Stimulated activated CD4-positive, alpha-beta T cell treated with anti-CD3 and anti-CD28 coated beads, Interleukin-15, amount 100 ng/mL, for 48 hours (primary cell): ENCODE measurements at regions not wholly inside any gene's neighbourhood (a gene's known extent, or its start where the extent isn't known, plus 50 kb on each side); places are given as distances from the start of the nearest gene placed in this dataset.
"Not testable (repeated sequence)": the region's sequence is repeated elsewhere in the genome, so short reads cannot be mapped to it uniquely, and the experiment has no call there.

Source experiments
- DNase-seq, 2 donors: peaks; one replicate each; pipeline ENCODE4 v3.0.0-alpha.2; 2020; ENCODE audit warnings: low read depth in 2 of 2

DNA sequence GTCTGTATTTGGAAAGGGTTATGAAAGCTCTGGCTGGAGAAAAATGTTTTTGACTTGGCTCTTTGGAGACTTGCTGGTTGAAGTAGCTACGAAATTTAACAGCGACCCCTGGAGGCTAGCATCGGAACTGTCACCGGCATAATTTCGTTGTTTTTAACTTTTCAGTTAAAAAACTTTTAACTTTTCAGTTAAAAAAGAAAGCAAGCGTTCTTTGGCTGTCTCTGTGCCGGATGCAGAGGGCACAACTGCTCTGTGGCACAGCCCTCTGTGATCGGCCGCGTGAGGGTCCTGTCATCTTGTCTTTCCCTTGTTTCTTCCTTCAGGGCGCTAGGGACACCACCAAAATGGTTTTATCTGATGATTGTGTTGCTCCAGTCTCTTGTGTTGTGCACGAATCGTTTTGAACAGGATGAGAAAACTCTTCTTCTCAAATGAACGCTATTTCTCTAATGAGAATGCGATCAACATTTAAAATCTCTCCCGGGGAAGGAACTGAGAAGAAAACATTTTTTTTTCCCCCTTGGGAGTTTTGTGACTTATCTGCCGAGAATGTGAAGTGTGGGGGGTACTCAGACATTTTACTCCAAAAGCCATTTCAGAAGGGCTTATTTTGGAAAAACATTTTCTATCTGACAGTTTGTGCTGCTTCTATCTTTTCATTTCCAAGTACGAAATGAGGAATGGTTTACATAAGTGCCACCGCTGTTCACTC lies 57.1 kb downstream of the ADCYAP1 start:
- DNase-seq: peak; percentile 9 to 36

DNA sequence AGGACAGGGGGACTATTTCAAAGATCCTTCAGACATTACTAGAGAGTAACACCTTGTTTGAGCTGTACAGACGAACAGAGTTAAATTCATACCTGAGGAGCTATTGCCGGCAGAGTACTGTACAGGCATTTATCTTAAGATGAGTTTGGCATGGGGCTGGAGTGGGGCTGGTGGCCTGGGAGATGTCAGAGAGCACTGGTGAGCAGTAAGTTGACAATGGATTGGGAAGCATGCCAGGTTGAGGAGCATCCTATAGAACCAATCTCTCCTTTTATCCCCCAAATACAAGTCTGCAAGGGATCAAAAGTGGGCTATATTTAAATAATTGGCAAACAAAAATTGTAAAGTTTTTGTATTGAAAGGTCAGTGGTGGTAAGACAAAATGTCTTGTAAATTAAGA lies 58.6 kb downstream of the ADCYAP1 start:
- no peak for DNase-seq

DNA sequence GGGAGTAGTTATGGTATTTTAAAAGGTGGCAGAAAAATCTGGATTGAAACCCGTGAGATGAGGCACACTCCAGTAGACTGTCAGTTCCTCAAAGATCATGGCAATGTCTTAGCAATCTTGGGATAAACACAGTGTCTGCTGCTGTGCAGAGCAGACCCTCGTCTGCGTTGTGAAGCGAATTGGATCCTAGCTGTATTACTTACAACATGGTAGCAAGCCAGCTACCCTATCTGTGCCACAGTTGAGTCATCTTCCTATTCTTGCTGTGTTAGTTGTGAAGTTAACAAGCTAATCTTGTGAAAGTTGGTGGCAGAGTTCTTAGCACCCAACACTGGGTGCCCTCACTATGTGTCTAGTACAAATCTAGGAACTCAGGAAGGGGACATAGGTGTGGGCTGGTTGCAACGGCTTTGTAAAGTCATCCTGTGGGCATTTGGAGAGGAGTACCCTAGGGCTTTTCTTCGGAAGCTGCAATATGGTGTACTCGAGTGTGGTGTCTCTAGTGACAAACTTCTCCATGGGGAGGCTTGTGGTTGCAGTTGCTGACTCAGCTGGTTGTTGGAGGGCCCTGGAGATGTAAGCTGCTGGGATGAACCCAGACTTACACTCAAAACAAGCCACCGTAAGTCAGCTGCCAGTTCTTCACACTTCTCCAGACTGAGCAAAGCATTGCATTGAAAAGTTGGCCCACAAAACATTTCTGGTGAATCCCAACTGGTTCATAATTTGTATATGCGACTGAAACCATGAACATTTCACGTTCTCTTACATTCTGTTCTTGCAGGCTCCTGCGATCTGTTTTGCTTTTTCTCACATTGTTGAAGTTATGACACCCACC lies 61.5 kb downstream of the ADCYAP1 start:
- DNase-seq: no peak

DNA sequence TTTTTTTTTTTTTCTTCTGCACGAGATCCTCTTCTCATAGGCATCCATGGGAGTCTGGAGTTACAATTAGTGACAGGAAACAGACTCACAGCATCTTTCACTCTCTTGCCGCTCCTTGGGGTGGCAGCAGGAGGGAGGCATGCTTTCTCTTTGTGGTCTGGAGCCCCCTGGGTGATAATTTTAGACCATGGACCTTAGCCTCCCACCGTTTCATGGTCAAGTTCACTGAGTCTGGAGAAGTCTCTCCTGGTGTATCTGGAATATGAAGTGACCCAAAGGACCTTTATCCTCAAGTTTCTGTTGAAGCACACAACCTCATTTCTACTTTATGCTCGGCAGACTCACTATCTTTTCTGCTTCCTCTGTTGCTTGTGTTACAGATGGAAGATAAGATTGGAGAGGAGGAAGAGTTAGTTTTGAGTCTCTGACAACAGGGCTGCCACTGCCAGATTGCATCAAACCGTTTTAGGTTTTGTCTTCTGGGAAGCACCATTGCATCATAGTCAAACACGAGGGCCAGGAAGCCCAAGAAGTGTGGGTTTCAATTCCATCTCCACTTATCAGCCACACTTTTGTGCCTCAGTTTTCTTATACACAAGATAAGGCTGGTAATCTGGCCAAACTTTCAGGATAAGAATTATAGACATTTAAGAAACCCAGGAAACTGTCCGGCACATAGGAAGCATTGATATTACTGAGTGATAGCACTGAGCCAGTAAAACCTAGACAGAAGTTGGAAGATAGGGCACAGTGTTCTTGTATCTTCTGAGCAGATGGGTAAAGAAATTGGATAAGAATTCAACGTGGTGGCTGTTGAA lies 62.3 kb downstream of the ADCYAP1 start:
- no peak for DNase-seq

DNA sequence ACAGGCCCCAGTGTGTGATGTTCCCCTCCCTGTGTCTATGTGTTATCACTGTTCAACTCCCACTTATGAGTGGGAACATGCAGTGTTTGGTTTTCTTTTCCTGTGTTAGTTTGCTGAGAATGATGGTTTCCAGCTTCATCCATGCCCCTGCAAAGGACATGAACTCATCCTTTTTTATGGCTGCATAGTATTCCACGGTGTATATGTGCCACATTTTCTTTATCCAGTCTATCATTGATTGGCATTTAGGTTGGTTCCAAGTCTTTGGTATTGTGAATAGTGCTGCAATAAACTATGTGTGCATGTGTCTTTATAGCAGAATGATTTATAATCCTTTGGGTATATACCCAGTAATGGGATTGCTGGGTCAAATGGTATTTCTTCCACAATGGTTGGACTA lies 64.2 kb downstream of the ADCYAP1 start:
- DNase-seq: not testable (repeated sequence)

DNA sequence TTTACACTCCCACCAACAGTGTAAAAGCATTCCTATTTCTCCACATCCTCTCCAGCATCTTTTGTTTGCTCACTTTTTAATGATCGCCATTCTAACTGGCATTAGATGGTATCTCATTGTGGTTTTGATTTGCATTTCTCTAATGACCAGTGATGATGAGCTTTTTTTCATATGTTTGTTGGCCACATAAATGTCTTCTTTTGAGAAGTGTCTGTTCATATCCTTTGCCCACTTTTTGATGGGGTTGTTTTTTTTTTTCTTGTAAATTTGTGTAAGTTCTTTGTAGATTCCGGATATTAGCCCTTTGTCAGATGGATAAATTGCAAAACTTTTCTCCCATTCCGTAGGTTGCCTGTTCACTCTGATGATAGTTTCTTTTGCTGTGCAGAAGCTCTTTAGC lies 64.6 kb downstream of the ADCYAP1 start:
- not testable (repeated sequence) for DNase-seq

DNA sequence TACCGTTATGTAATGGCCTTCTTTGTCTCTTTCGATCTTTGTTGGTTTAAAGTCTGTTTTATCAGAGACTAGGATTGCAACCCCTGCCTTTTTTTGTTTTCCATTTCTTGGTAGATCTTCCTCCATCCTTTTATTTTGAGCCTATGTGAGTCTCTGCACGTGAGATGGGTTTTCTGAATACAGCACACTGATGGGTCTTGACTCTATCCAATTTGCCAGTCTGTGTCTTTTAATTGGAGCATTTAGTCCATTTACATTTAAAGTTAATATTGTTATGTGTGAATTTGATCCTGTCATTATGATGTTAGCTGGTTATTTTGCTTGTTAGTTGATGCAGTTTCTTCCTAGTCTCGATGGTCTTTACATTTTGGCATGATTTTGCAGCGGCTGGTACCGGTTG lies 69.9 kb downstream of the ADCYAP1 start:
- not testable (repeated sequence) for DNase-seq

DNA sequence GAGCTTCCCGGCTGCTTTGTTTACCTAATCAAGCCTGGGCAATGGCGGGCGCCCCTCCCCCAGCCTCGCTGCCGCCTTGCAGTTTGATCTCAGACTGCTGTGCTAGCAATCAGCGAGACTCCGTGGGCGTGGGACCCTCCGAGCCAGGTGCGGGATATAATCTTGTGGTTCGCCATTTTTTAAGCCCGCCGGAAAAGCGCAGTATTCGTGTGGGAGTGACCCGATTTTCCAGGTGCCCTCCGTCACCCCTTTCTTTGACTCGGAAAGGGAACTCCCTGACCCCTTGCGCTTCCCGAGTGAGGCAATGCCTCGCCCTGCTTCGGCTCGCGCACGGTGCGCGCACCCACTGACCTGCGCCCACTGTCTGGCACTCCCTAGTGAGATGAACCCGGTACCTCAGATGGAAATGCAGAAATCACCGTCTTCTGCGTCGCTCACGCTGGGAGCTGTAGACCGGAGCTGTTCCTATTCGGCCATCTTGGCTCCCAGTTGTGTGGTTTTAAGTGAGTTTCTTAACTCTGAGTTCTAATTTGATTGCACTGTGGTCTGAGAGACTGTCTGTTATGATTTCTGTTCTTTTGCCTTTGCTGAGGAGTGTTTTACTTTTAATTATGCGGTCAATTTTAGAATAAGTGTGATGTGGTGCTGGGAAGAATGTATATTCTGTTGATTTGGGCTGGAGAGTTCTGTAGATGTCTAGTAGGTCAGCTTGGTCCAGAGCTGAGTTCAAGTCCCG lies 71.9 kb downstream of the ADCYAP1 start:
- not testable (repeated sequence) for DNase-seq

DNA sequence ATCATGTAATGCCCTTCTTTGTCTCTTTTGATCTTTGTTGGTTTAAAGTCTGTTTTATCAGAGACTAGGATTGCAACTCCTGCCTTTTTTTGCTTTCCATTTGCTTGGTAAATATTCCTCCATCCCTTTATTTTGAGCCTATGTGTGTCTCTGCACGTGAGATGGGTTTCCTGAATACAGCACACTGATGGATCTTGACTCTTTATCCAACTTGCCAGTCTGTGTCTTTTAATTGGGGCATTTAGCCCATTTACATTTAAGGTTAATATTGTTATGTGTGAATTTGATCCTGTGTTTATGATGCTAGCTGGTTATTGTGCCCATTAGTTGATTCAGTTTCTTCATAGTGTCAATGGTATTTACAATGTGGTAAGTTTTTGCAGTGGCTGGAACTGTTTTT lies 72.7 kb downstream of the ADCYAP1 start:
- not testable (repeated sequence) for DNase-seq

DNA sequence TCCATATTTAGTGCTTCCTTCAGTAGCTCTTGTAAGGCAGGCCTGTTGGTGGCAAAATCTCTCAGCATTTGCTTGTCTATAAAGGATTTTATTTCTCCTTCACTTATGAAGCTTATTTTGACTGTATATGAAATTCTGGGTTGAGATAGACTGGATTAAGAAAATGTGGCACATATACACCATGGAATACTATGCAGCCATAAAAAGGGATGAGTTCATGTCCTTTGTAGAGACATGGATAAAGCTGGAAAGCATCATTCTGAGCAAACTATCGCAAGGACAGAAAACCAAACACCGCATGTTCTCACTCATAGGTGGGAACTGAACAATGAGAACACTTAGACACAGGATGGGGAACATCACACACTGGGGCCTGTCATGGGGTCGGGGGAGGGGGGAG lies 73.1 kb downstream of the ADCYAP1 start:
- DNase-seq: not testable (repeated sequence)

DNA sequence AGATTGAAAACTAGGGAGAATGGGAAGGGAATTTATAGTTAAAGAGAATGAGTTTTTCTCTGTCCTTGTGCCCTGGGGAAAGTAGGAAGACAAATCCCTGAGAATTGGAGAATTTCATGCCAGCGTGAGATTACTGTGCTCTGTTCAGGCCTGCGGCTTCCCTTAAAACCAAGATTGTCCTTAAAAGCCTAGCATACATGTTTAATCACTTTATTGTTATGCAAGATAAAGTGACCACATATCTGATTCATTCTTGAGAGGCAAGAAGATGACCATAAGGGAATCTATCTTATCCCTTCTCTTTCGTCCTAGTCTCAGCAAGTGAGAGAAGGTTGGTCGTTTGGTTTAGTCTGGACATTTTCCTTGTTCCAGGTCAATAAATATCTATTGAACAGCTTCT lies 75.9 kb downstream of the ADCYAP1 start:
- no peak for DNase-seq

DNA sequence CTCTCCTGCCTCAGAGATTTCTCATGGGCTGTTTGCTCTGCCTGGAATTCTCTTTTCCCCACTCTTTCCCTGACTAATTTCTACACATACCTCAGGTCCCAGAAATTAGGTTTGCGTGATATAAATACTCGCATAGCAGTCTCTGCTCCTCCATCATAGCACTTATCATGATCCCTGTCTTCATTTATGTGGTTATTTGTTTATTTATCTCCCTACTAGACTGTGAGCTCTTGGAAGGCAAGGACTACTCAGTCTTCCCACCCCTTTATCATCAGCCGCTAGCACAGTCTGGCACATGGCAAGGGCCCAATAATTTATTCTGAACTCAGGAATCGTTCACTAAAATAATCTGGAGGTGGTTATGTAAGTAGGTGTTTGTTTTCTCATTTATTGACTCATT lies 79.3 kb downstream of the ADCYAP1 start:
- DNase-seq: no peak

DNA sequence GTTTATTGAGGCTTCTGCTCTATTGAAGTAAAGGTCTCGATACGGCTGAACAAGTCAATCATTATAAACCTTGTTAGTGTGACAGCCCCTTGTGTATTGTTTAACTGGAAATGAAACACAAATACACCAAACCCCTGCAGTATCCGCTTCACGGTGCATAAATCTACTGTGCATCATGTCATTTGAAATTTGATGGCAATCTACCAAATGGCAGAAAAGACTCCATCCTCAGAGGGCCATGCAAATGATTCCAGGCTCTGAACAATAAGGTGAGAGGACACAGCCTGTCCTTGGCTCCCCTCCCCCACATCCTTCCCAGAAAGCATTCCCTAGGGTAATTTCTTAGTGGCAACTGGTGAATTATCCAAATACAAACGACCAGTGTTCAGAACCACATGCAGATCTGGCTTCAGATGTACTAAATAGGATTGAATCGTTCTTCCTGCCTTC lies 80.6 kb downstream of the ADCYAP1 start:
- no peak for DNase-seq

DNA sequence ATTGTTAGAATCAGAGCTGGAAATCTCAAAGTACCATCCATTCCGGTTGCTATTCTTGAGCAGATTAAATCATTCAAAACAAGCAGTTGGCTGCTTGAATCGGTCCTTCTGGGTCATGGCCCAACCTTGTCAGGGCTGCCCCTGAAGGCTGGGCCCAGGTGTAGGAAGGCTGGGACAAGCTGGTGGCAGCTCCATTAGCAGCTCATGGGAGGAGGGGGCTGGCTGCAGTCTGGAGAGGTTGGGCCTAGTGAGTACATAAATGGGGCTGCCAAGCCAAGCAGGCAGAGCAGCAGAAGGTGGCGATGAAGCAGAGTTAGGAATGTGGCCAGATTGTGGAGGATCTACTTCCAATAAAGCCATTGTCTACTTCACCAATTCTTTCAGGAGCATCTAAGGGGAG lies 81.4 kb downstream of the ADCYAP1 start:
- DNase-seq: no peak

DNA sequence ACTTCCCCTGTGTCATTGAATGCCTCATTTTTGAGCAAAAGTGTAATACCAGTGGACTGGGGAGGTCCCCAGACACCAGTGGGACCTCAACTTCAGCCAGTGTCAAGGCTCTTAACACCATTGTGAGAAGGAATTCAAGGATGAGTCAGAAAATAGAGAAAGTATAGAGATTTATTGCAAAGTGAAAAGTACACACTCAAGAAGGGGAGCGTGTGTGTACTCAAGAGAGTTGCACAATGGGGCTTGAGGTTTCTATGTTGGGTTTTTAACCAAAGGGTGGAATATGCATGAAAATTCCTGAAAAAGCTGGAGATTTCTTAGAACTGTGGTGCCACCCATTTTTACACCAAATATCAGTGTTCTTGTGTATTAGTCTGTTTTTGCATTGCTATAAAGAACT lies 81.9 kb downstream of the ADCYAP1 start:
- no peak for DNase-seq

DNA sequence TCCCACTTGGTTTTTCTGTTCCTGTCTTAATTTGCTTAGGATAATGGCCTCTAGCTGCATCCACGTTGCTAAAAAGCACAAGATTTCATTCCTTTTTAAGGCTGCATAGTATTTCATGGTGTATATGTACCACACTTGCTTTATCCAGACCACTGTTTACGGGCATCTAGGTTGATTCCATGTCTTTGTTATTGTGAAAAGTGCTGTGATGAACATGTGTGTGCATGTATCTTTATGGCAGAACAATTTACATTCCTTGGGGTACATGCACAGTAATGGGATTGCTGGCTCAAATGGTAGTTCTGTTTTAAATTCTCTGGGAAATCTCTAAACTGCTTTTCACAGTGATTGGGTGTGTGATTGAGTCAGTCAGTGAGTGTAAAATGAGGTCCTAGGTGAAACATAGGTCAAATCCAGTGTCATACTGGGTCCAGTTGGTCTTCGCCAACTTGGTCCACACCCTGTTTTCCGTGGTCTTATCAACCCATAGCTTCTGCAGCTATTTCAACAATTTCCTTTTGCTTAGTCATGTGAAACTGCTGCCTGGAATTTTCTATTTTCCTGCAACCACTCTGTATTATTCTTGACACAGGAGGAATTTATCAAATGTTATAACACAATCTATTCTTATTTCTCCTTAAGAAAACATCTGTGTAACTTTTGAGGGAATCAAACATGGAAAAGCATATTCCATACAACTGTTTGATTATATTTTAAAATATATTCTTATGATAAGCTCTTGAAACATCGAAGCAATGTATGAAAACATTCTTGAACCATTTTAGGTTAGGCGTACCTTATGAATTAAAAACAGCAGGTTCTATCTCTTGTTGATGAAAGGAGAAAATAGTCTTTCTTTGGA lies 82.9 kb downstream of the ADCYAP1 start:
- DNase-seq: no peak

DNA sequence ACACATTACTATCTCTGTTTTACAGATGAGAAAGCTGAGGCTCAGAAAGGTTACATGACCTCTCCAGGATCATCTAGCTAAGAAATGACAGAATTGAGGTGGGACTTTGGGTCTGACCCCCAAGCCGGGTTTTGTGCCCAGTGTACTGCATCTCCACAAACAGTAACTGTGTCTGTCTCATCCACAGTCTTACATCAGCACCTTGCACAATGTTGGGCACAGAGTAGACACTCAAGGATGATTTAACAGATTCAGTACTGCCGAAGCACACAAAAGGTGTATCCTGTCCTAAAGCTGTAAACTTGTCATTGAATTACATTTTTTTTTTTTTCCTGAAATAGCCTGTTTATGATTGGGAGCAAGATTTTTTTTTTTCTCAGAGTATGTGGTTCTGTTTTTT lies 84.8 kb downstream of the ADCYAP1 start:
- no peak for DNase-seq

DNA sequence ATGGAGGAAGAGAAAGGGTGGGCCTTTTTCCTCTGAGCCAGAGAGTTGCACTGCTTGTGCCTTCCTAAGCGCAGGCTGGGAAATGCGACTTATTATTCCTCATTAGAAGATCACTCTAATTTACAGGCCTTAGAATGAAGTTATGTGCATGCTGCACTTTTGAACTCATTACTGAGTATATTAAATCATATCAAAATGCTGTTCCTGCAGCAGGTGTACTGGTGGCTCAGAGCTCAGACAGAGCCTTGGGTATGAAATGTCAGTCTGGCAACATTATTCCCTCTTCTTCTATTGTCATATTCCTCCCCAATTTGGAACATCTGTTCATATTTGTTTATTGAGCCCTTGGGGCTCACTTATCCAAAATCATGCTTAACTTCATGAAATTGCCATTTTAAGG lies 85.5 kb downstream of the ADCYAP1 start:
- DNase-seq: no peak

DNA sequence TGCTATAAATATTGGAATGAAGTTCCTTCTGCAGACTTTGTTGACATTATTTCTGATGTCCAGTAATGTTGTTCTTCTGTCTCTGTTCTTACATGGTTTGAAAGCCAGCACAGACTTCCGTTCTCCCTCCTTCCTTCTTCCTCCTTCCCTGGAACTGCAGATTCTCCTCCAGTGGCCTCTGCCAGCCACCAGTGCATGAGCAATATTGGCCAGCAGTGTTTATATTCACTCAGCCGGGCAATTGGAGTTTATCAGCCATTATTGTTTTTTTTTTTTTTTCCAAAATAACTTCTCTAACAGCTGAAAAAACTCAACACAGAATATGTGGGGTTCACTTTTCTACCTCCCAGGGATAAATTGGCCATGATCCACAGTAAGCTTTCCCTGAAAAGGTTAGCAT lies 86.8 kb downstream of the ADCYAP1 start:
- no peak for DNase-seq

DNA sequence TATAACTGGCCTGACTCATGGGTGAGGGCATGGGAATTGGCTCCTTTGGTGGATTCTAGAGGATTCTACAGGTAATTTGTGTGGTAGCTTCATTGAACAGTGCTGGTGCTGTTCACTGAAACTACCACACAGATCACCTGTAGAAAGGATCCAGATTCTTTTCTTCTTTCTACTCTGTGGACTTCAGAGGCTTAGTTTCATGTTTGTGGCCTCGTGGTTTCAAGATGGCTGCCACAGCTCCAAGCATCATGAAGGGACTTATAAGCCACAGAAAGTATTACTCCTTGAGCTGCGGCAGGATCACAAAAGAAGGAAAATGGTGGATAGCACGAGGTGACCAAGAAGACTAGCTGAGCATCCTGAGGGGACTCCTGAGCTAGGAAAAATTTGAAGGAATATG lies 88.9 kb downstream of the ADCYAP1 start:
- no peak for DNase-seq

DNA sequence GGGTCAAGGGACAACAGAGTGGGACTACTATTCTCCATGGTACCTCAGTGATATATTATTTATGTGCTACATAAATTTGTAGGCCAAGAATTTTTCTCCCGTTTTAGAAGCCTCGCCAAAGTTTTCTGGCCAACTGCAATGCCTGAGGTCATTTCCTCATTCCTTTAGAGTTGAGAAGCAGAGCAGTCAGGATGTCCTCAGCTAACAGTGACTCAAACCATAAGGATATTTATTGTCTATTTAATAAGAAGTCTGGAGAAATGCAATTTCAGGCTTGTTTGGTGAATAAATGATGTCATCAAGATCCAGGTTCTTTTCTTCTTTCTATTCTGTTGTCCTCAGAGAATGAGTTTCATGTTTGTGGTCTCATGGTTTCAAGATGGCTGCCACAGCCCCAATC lies 91.0 kb downstream of the ADCYAP1 start:
- no peak for DNase-seq
